ENCODE measurements at regions not wholly inside any gene's neighbourhood (a gene's known extent, or its start where the extent isn't known, plus 50 kb on each side); places are given as distances from the start of the nearest gene placed in this dataset.

- Histone ChIP-seq H3K9ac (ENCODE audit: low read length) (no peak overlapping the region), H3K4me3 (ENCODE audit: low read length) (no peak overlapping the region), H3K4me1 (ENCODE audit: control insufficient read depth, insufficient read depth, low read length) (peaks cover 4% of the 10 kb centered on the region), H3K9me3 (ENCODE audit: control insufficient read depth, low read length) (peaks cover 5% of the 10 kb centered on the region), H3K27me3 (replicated peaks; ENCODE audit: control insufficient read depth, insufficient read depth, low read length) (peaks cover 36% of the 10 kb centered on the region), H3K36me3 (ENCODE audit: control insufficient read depth, insufficient read depth, low read length, severe bottlenecking) (no peaks in the 10 kb centered on the region)
- no peak for DNase-seq (ENCODE audit: low read depth)
Measured at GRCh38 chr10:125567529-125567928, 115.4 kb downstream of the TEX36 start.

GRCh38 chr10:125565046-125565445, 117.9 kb downstream of the TEX36 start:
- Histone ChIP-seq H3K9me3 (ENCODE audit: control insufficient read depth, low read length) (peaks cover 9% of the 10 kb centered on the region), H3K4me1 (ENCODE audit: control insufficient read depth, insufficient read depth, low read length) (peaks cover 4% of the 10 kb centered on the region), H3K4me3 (ENCODE audit: low read length) (no peak overlapping the region), H3K27me3 (replicated peaks; ENCODE audit: control insufficient read depth, insufficient read depth, low read length) (peaks cover 42% of the 10 kb centered on the region), H3K9ac (ENCODE audit: low read length) (no peak overlapping the region), H3K36me3 (ENCODE audit: control insufficient read depth, insufficient read depth, low read length, severe bottlenecking) (no peaks in the 10 kb centered on the region)
- DNase-seq (ENCODE audit: low read depth): no peak

GRCh38 chr10:125564570-125564969, 118.4 kb downstream of the TEX36 start:
- H3K9ac ChIP-seq (ENCODE audit: low read length): no peak overlapping the region
- H3K27me3 ChIP-seq (replicated peaks; ENCODE audit: control insufficient read depth, insufficient read depth, low read length): peaks cover 43% of the 10 kb centered on the region
- no peak overlapping the region for H3K4me3 ChIP-seq (ENCODE audit: low read length)
- no peaks in the 10 kb centered on the region for H3K36me3 ChIP-seq (ENCODE audit: control insufficient read depth, insufficient read depth, low read length, severe bottlenecking)
- no peak for DNase-seq (ENCODE audit: low read depth)
- peaks cover 12% of the 10 kb centered on the region for H3K9me3 ChIP-seq (ENCODE audit: control insufficient read depth, low read length)
- H3K4me1 ChIP-seq (ENCODE audit: control insufficient read depth, insufficient read depth, low read length): peaks cover 4% of the 10 kb centered on the region

GRCh38 chr10:125562737-125563136, 120.2 kb downstream of the TEX36 start:
- DNase-seq (ENCODE audit: low read depth): no peak
- H3K4me3 ChIP-seq (ENCODE audit: low read length): no peak overlapping the region
- peaks cover 4% of the 10 kb centered on the region for H3K4me1 ChIP-seq (ENCODE audit: control insufficient read depth, insufficient read depth, low read length)

GRCh38 chr10:125560947-125561346, 122.0 kb downstream of the TEX36 start:
- Histone ChIP-seq H3K9ac (ENCODE audit: low read length) (no peak overlapping the region), H3K9me3 (ENCODE audit: control insufficient read depth, low read length) (peaks cover 7% of the 10 kb centered on the region), H3K4me3 (ENCODE audit: low read length) (no peak overlapping the region), H3K36me3 (ENCODE audit: control insufficient read depth, insufficient read depth, low read length, severe bottlenecking) (no peaks in the 10 kb centered on the region), H3K4me1 (ENCODE audit: control insufficient read depth, insufficient read depth, low read length) (peaks cover 4% of the 10 kb centered on the region), H3K27me3 (replicated peaks; ENCODE audit: control insufficient read depth, insufficient read depth, low read length) (peaks cover 40% of the 10 kb centered on the region)
- DNase-seq (ENCODE audit: low read depth): no peak

More at GRCh38 chr10:125562737-125563136, 120.2 kb downstream of the TEX36 start:
- Histone ChIP-seq H3K27me3 (replicated peaks; ENCODE audit: control insufficient read depth, insufficient read depth, low read length) (peaks cover 40% of the 10 kb centered on the region), H3K36me3 (ENCODE audit: control insufficient read depth, insufficient read depth, low read length, severe bottlenecking) (no peaks in the 10 kb centered on the region), H3K9me3 (ENCODE audit: control insufficient read depth, low read length) (peaks cover 12% of the 10 kb centered on the region), H3K9ac (ENCODE audit: low read length) (no peak overlapping the region)

GRCh38 chr10:125559210-125559609, 123.8 kb downstream of the TEX36 start:
- Histone ChIP-seq H3K9ac (ENCODE audit: low read length) (no peak overlapping the region), H3K4me1 (ENCODE audit: control insufficient read depth, insufficient read depth, low read length) (no peaks in the 10 kb centered on the region), H3K4me3 (ENCODE audit: low read length) (no peak overlapping the region), H3K36me3 (ENCODE audit: control insufficient read depth, insufficient read depth, low read length, severe bottlenecking) (no peaks in the 10 kb centered on the region), H3K27me3 (replicated peaks; ENCODE audit: control insufficient read depth, insufficient read depth, low read length) (peaks cover 45% of the 10 kb centered on the region), H3K9me3 (ENCODE audit: control insufficient read depth, low read length) (peaks cover 7% of the 10 kb centered on the region)
- no peak for DNase-seq (ENCODE audit: low read depth)

GRCh38 chr10:125557801-125558505, 125.0 kb downstream of the TEX36 start:
- no peaks in the 10 kb centered on the region for H3K36me3 ChIP-seq (ENCODE audit: control insufficient read depth, insufficient read depth, low read length, severe bottlenecking)
- DNase-seq (ENCODE audit: low read depth): no peak
- no peak overlapping the region for H3K9ac ChIP-seq (ENCODE audit: low read length)
- peaks cover 17% of the 10 kb centered on the region for H3K9me3 ChIP-seq (ENCODE audit: control insufficient read depth, low read length)
- peaks cover 37% of the 10 kb centered on the region for H3K27me3 ChIP-seq (replicated peaks; ENCODE audit: control insufficient read depth, insufficient read depth, low read length)
- H3K4me1 ChIP-seq (ENCODE audit: control insufficient read depth, insufficient read depth, low read length): no peaks in the 10 kb centered on the region
- no peak overlapping the region for H3K4me3 ChIP-seq (ENCODE audit: low read length)

GRCh38 chr10:125557311-125557710, 125.7 kb downstream of the TEX36 start:
- DNase-seq (ENCODE audit: low read depth): no peak
- no peak overlapping the region for H3K4me3 ChIP-seq (ENCODE audit: low read length)
- no peaks in the 10 kb centered on the region for H3K4me1 ChIP-seq (ENCODE audit: control insufficient read depth, insufficient read depth, low read length)
- no peaks in the 10 kb centered on the region for H3K36me3 ChIP-seq (ENCODE audit: control insufficient read depth, insufficient read depth, low read length, severe bottlenecking)
- H3K27me3 ChIP-seq (replicated peaks; ENCODE audit: control insufficient read depth, insufficient read depth, low read length): peaks cover 42% of the 10 kb centered on the region
- H3K9me3 ChIP-seq (ENCODE audit: control insufficient read depth, low read length): peaks cover 23% of the 10 kb centered on the region
- H3K9ac ChIP-seq (ENCODE audit: low read length): no peak overlapping the region

GRCh38 chr10:125556882-125557281, 126.1 kb downstream of the TEX36 start:
- DNase-seq (ENCODE audit: low read depth): no peak
- Histone ChIP-seq H3K27me3 (replicated peaks; ENCODE audit: control insufficient read depth, insufficient read depth, low read length) (peaks cover 40% of the 10 kb centered on the region), H3K36me3 (ENCODE audit: control insufficient read depth, insufficient read depth, low read length, severe bottlenecking) (no peaks in the 10 kb centered on the region), H3K4me3 (ENCODE audit: low read length) (no peak overlapping the region), H3K4me1 (ENCODE audit: control insufficient read depth, insufficient read depth, low read length) (no peaks in the 10 kb centered on the region), H3K9me3 (ENCODE audit: control insufficient read depth, low read length) (peaks cover 28% of the 10 kb centered on the region), H3K9ac (ENCODE audit: low read length) (no peak overlapping the region)

- Histone ChIP-seq H3K9me3 (ENCODE audit: control insufficient read depth, low read length) (peaks cover 24% of the 10 kb centered on the region), H3K4me1 (ENCODE audit: control insufficient read depth, insufficient read depth, low read length) (no peaks in the 10 kb centered on the region), H3K27me3 (replicated peaks; ENCODE audit: control insufficient read depth, insufficient read depth, low read length) (peaks cover 41% of the 10 kb centered on the region), H3K4me3 (ENCODE audit: low read length) (no peak overlapping the region), H3K36me3 (ENCODE audit: control insufficient read depth, insufficient read depth, low read length, severe bottlenecking) (no peaks in the 10 kb centered on the region), H3K9ac (ENCODE audit: low read length) (no peak overlapping the region)
- no peak for DNase-seq (ENCODE audit: low read depth)
Measured at GRCh38 chr10:125555743-125556142, 127.2 kb downstream of the TEX36 start.

GRCh38 chr10:125555267-125555666, 127.7 kb downstream of the TEX36 start:
- peaks cover 46% of the 10 kb centered on the region for H3K27me3 ChIP-seq (replicated peaks; ENCODE audit: control insufficient read depth, insufficient read depth, low read length)
- no peaks in the 10 kb centered on the region for H3K4me1 ChIP-seq (ENCODE audit: control insufficient read depth, insufficient read depth, low read length)
- peaks cover 24% of the 10 kb centered on the region for H3K9me3 ChIP-seq (ENCODE audit: control insufficient read depth, low read length)
- H3K36me3 ChIP-seq (ENCODE audit: control insufficient read depth, insufficient read depth, low read length, severe bottlenecking): no peaks in the 10 kb centered on the region
- DNase-seq (ENCODE audit: low read depth): no peak
- no peak overlapping the region for H3K9ac ChIP-seq (ENCODE audit: low read length)
- no peak overlapping the region for H3K4me3 ChIP-seq (ENCODE audit: low read length)

- H3K4me1 ChIP-seq (ENCODE audit: control insufficient read depth, insufficient read depth, low read length): no peaks in the 10 kb centered on the region
- no peak overlapping the region for H3K4me3 ChIP-seq (ENCODE audit: low read length)
- DNase-seq (ENCODE audit: low read depth): no peak
- peaks cover 21% of the 10 kb centered on the region for H3K9me3 ChIP-seq (ENCODE audit: control insufficient read depth, low read length)
- H3K27me3 ChIP-seq (replicated peaks; ENCODE audit: control insufficient read depth, insufficient read depth, low read length): peaks cover 49% of the 10 kb centered on the region
- H3K36me3 ChIP-seq (ENCODE audit: control insufficient read depth, insufficient read depth, low read length, severe bottlenecking): no peaks in the 10 kb centered on the region
- H3K9ac ChIP-seq (ENCODE audit: low read length): no peak overlapping the region
Measured at GRCh38 chr10:125554753-125555152, 128.2 kb downstream of the TEX36 start.
